Activated CD4-positive, alpha-beta memory T cell treated with anti-CD3 and anti-CD28 coated beads for 36 hours (primary cell): ENCODE measurements at regions not wholly inside any gene's neighbourhood (a gene's known extent, or its start where the extent isn't known, plus 50 kb on each side); places are given as distances from the start of the nearest gene placed in this dataset.

Source experiments
- CTCF ChIA-PET: fragments of 350-600 bp; sonication (Branson Sonifier 250); formaldehyde crosslinking; loops from one replicate; lab custom pipeline; 2021; ENCODE audit warnings: antibody characterized with exemption, inconsistent platforms; lab: Charles Lee
- POLR2A ChIA-PET: fragments of 350-600 bp; sonication (Branson Sonifier 250); formaldehyde crosslinking; loops from one replicate; lab custom pipeline; 2021; ENCODE audit warnings: antibody characterized with exemption; lab: Charles Lee
- DNase-seq: peaks from one replicate; pipeline ENCODE4 v3.0.0-alpha.2; 2020
- H3K27ac Mint-ChIP-seq: one replicate; pipeline ENCODE4 v1.8.0; 2021; ENCODE audit warnings: mixed read lengths
- H3K27me3 Mint-ChIP-seq: one replicate; pipeline ENCODE4 v1.8.0; 2021; ENCODE audit warnings: mixed read lengths
- H3K36me3 Mint-ChIP-seq: one replicate; pipeline ENCODE4 v1.8.0; 2021; ENCODE audit warnings: mixed read lengths
- H3K4me1 Mint-ChIP-seq: one replicate; pipeline ENCODE4 v1.8.0; 2021; ENCODE audit warnings: low read depth, mixed read lengths
- H3K4me3 Mint-ChIP-seq: one replicate; pipeline ENCODE4 v1.8.0; 2021; ENCODE audit warnings: mild to moderate bottlenecking, mixed read lengths
- H3K9me3 Mint-ChIP-seq: one replicate; pipeline ENCODE4 v1.8.0; 2021; ENCODE audit warnings: mixed read lengths
- intact Hi-C: fragments of 100-400 bp; cut with micrococcal nuclease; formaldehyde crosslinking; loops from one replicate; pipeline ENCODE4 v1.15.1; 2023

- ChIA-PET CTCF (interaction anchor here (0.6 kb wide), 1 partner anchor 30 kb away, joined by 3 read pairs; no protein-coding TSS in a partner anchor), POLR2A (no interaction called here)
- intact Hi-C loops, result no loop called here
- no peak for DNase-seq
- Mint-ChIP-seq H3K36me3 (no peaks in the 10 kb centered on the region), H3K4me1 (no peaks in the 10 kb centered on the region), H3K4me3 (no peak overlapping the region), H3K27me3 (peaks cover 5% of the 10 kb centered on the region), H3K9me3 (no peaks in the 10 kb centered on the region), H3K27ac (no peak overlapping the region)
Measured at GRCh38 chr18:9008709-9009635, 93.5 kb upstream of the NDUFV2 start.

GRCh38 chr18:9009703-9010488, 92.6 kb upstream of the NDUFV2 start:
- ChIA-PET POLR2A (no interaction called here), CTCF (interaction anchor here (0.6 kb wide), 1 partner anchor 31 kb away, joined by 3 read pairs; no protein-coding TSS in a partner anchor)
- no peaks in the 10 kb centered on the region for H3K36me3 Mint-ChIP-seq
- peaks cover 5% of the 10 kb centered on the region for H3K27me3 Mint-ChIP-seq
- H3K4me3 Mint-ChIP-seq, result no peak overlapping the region
- intact Hi-C loops, result no loop called here
- no peaks in the 10 kb centered on the region for H3K9me3 Mint-ChIP-seq
- no peak for DNase-seq
- no peaks in the 10 kb centered on the region for H3K4me1 Mint-ChIP-seq
- no peak overlapping the region for H3K27ac Mint-ChIP-seq

- H3K36me3 Mint-ChIP-seq, result no peaks in the 10 kb centered on the region
- no peak for DNase-seq
- intact Hi-C loops, result no loop called here
- H3K27ac Mint-ChIP-seq, result no peak overlapping the region
- H3K9me3 Mint-ChIP-seq, result no peaks in the 10 kb centered on the region
- ChIA-PET POLR2A (no interaction called here), CTCF (no interaction called here)
- H3K27me3 Mint-ChIP-seq, result peaks cover 5% of the 10 kb centered on the region
- no peak overlapping the region for H3K4me3 Mint-ChIP-seq
- no peaks in the 10 kb centered on the region for H3K4me1 Mint-ChIP-seq
Measured at GRCh38 chr18:9011431-9011830, 91.1 kb upstream of the NDUFV2 start.

- CTCF ChIA-PET, result no interaction called here
- H3K36me3 Mint-ChIP-seq, result no peaks in the 10 kb centered on the region
Measured at GRCh38 chr18:9013926-9014373, 88.5 kb upstream of the NDUFV2 start.

GRCh38 chr18:9015689-9016088, 86.8 kb upstream of the NDUFV2 start:
- intact Hi-C loops, result loop anchor here (2.0 to 5.0 kb wide), 3 partner anchors 57 to 317 kb away; partner anchors contain the start of gene TWSG1
- Mint-ChIP-seq H3K27me3 (peaks cover 5% of the 10 kb centered on the region), H3K36me3 (no peaks in the 10 kb centered on the region), H3K4me1 (peaks cover 14% of the 10 kb centered on the region), H3K9me3 (no peaks in the 10 kb centered on the region), H3K27ac (no peak overlapping the region), H3K4me3 (no peak overlapping the region)
- CTCF ChIA-PET, result interaction anchor here (1.4 kb wide), 1 partner anchor 28 kb away, joined by 3 read pairs; no protein-coding TSS in a partner anchor
- POLR2A ChIA-PET, result no interaction called here
- DNase-seq, result no peak

More at GRCh38 chr18:9013926-9014373, 88.5 kb upstream of the NDUFV2 start:
- no peak for DNase-seq
- Mint-ChIP-seq H3K27ac (no peak overlapping the region), H3K4me1 (peaks cover 14% of the 10 kb centered on the region), H3K4me3 (no peak overlapping the region), H3K27me3 (peaks cover 2% of the 10 kb centered on the region), H3K9me3 (no peaks in the 10 kb centered on the region)
- POLR2A ChIA-PET, result no interaction called here
- intact Hi-C loops, result no loop called here

GRCh38 chr18:9016633-9017166, 85.8 kb upstream of the NDUFV2 start:
- intact Hi-C loops, result loop anchor here (2.0 to 5.0 kb wide), 3 partner anchors 56 to 316 kb away; partner anchors contain the start of gene TWSG1
- Mint-ChIP-seq H3K9me3 (no peaks in the 10 kb centered on the region), H3K36me3 (no peaks in the 10 kb centered on the region), H3K4me1 (peaks cover 14% of the 10 kb centered on the region), H3K4me3 (no peak overlapping the region), H3K27me3 (peaks cover 5% of the 10 kb centered on the region), H3K27ac (peak overlapping the region; percentile 15)
- DNase-seq, result no peak
- CTCF ChIA-PET, result interaction anchor here (0.8 to 1.4 kb wide), 2 partner anchors 29 to 321 kb away, joined by 3 to 4 read pairs; no protein-coding TSS in a partner anchor
- POLR2A ChIA-PET, result interaction anchor here (0.8 kb wide), 1 partner anchor 66 kb away, joined by 3 read pairs; no protein-coding TSS in a partner anchor

GRCh38 chr18:9017167-9017904, 85.2 kb upstream of the NDUFV2 start:
- POLR2A ChIA-PET, result interaction anchor here (0.8 kb wide), 1 partner anchor 66 kb away, joined by 3 read pairs; no protein-coding TSS in a partner anchor
- peak overlapping the region; percentile 74 for H3K27ac Mint-ChIP-seq
- H3K4me3 Mint-ChIP-seq, result peak overlapping the region; percentile 61
- intact Hi-C loops, result loop anchor here (2.0 to 5.0 kb wide), 3 partner anchors 55 to 315 kb away; partner anchors contain the start of gene TWSG1
- CTCF ChIA-PET, result interaction anchor here (0.8 kb wide), 1 partner anchor 322 kb away, joined by 4 read pairs; no protein-coding TSS in a partner anchor
- peaks cover 14% of the 10 kb centered on the region for H3K4me1 Mint-ChIP-seq
- DNase-seq, result peak; percentile 89
- no peaks in the 10 kb centered on the region for H3K36me3 Mint-ChIP-seq
- H3K9me3 Mint-ChIP-seq, result no peaks in the 10 kb centered on the region
- peaks cover 5% of the 10 kb centered on the region for H3K27me3 Mint-ChIP-seq

GRCh38 chr18:9017905-9018227, 84.6 kb upstream of the NDUFV2 start:
- Mint-ChIP-seq H3K36me3 (no peaks in the 10 kb centered on the region), H3K4me3 (no peak overlapping the region), H3K27me3 (peaks cover 5% of the 10 kb centered on the region), H3K27ac (peak overlapping the region; percentile 74), H3K4me1 (peaks cover 14% of the 10 kb centered on the region), H3K9me3 (no peaks in the 10 kb centered on the region)
- ChIA-PET POLR2A (no interaction called here), CTCF (no interaction called here)
- intact Hi-C loops, result loop anchor here (2.0 to 5.0 kb wide), 3 partner anchors 54 to 314 kb away; partner anchors contain the start of gene TWSG1
- DNase-seq, result no peak

GRCh38 chr18:9019135-9019534, 83.4 kb upstream of the NDUFV2 start:
- POLR2A ChIA-PET, result no interaction called here
- intact Hi-C loops, result loop anchor here (5.0 kb wide), 2 partner anchors 53 to 313 kb away; partner anchors contain the start of gene TWSG1
- H3K36me3 Mint-ChIP-seq, result no peaks in the 10 kb centered on the region
- H3K4me3 Mint-ChIP-seq, result no peak overlapping the region
- CTCF ChIA-PET, result no interaction called here
- H3K27ac Mint-ChIP-seq, result no peak overlapping the region
- peaks cover 5% of the 10 kb centered on the region for H3K27me3 Mint-ChIP-seq
- peaks cover 14% of the 10 kb centered on the region for H3K4me1 Mint-ChIP-seq
- H3K9me3 Mint-ChIP-seq, result no peaks in the 10 kb centered on the region
- no peak for DNase-seq

GRCh38 chr18:9020221-9020620, 82.3 kb upstream of the NDUFV2 start:
- intact Hi-C loops, result no loop called here
- Mint-ChIP-seq H3K4me3 (no peak overlapping the region), H3K9me3 (no peaks in the 10 kb centered on the region), H3K27me3 (peaks cover 7% of the 10 kb centered on the region), H3K4me1 (peaks cover 14% of the 10 kb centered on the region), H3K27ac (no peak overlapping the region), H3K36me3 (no peaks in the 10 kb centered on the region)
- POLR2A ChIA-PET, result no interaction called here
- CTCF ChIA-PET, result no interaction called here
- no peak for DNase-seq

- no peak for DNase-seq
- POLR2A ChIA-PET, result no interaction called here
- Mint-ChIP-seq H3K27ac (no peak overlapping the region), H3K27me3 (peaks cover 7% of the 10 kb centered on the region), H3K9me3 (no peaks in the 10 kb centered on the region), H3K4me1 (peaks cover 14% of the 10 kb centered on the region), H3K36me3 (no peaks in the 10 kb centered on the region), H3K4me3 (no peak overlapping the region)
- CTCF ChIA-PET, result no interaction called here
- intact Hi-C loops, result no loop called here
Measured at GRCh38 chr18:9021458-9021857, 81.0 kb upstream of the NDUFV2 start.
